ENCODE measurements at regions not wholly inside any gene's neighbourhood (a gene's known extent, or its start where the extent isn't known, plus 50 kb on each side); places are given as distances from the start of the nearest gene placed in this dataset.

DNA sequence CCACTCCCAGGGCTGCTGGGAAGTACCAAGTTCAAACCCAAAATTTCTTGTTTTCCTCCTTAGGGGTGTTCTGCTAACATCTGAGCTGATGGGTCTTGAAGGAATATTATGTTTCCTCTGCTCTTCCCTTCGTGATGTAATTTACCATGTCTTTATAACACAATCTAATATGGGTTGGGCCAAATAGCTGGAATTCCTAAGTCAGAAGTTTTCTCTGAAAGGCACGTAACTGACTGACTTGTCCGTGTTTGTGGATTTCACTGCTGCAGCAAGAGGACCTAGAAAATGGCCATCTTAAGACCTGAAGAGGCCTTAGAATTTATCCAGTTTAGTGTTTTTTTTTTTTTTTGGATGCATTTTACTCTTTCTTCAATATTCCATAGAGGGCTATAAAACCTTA is 256.7 kb downstream of the DCDC2C start:
- DNase-seq (ENCODE audit: low spot score), result no peak

DNA sequence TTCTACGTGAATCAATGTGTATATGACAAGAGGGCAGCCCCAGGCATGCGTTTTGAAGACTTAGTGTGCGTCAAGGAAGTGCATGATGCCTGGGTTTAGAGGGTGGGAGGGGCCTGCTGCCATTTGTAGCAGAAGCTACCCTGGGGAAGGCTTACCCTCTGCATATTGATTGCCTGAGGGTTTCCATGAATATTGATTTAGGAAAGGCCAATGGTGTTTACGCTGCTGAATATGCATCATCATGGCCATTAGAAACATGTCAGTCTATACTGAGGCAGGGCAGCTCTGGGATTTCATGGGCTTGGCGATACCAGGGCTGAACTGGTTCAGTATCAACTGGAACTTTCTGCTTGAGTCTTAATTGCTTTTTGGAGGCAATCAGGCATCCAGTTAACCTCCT is 259.3 kb downstream of the DCDC2C start:
- no peak for DNase-seq (ENCODE audit: low spot score)

DNA sequence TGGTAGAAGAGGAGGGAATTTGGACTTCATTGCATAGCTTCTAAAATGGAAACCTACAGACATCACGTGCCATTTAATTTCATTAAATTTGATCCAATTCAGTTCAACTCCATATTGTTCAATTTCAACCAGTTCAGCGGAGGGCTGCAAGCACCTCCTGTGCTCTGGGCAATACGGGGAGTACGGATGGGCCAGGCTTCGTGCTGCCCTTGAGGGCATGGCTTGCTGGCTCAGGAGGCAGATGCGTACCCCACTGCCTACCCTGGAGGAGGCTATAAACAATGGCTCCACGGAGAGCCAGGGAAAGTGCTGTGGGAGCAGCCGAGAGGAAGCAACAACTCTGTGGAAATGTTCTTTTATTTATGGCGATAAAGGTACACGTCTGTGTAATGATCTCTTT is 261.8 kb downstream of the DCDC2C start:
- DNase-seq (ENCODE audit: low spot score), result no peak

DNA sequence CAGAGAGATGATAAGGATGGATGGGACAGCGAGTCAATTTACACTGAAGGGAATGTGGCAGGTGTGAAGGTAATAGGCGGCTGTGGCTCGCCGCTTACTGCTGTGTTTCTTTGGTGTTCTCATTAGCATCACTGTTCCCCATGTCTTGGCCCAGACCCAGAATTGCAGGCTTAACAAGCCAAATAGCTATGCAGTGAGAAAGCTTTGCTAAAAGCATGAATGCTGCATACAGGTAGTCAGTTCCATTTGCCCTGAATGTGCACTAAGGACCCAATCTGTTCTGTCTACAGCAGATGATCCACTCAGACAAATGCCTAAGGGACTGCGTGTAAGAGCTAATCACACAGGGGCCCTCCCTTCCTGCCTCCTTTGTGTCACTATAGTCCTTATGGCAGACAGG is 262.6 kb downstream of the DCDC2C start:
- DNase-seq (ENCODE audit: low spot score), result no peak

DNA sequence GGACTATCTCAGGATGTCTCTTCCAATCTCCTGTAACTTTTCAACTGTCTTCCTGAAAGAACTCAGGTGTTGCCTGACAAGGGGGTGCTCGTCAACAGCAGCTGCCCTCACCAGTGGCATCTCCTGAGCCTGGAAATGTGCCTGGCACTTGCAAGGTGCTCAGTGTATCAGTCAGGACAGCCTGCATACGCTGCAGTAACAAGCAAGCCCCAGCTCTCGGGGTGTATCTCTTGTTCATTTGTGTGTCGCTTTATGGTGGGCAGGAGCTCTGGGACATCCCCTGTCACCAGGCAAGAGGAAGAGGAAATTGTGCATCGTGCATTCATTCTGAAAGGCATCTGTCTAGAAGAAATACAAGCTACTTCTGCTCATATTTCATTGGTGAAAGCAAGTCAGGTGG is 263.1 kb downstream of the DCDC2C start:
- no peak for DNase-seq (ENCODE audit: low spot score)

DNA sequence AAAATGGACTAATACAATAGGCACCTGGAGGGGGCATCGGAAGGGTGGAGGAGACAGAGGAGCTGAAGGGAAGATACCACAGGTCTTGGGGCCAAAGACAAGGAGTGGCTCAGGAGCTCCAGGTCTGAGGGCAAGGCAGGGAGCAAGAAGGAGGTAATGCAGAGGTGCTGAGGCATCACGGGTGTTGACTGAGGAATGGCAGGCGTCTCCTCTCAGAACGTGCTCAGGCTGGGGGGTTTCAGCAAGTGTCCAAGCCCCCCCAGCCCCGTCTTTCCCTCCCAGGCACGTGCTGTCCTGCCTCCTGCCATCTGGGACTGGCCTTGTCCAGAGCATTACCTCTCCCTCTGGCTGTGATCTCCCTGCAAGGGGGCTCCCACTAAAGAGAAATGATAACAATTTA is 265.4 kb downstream of the DCDC2C start:
- no peak for DNase-seq (ENCODE audit: low spot score)

DNA sequence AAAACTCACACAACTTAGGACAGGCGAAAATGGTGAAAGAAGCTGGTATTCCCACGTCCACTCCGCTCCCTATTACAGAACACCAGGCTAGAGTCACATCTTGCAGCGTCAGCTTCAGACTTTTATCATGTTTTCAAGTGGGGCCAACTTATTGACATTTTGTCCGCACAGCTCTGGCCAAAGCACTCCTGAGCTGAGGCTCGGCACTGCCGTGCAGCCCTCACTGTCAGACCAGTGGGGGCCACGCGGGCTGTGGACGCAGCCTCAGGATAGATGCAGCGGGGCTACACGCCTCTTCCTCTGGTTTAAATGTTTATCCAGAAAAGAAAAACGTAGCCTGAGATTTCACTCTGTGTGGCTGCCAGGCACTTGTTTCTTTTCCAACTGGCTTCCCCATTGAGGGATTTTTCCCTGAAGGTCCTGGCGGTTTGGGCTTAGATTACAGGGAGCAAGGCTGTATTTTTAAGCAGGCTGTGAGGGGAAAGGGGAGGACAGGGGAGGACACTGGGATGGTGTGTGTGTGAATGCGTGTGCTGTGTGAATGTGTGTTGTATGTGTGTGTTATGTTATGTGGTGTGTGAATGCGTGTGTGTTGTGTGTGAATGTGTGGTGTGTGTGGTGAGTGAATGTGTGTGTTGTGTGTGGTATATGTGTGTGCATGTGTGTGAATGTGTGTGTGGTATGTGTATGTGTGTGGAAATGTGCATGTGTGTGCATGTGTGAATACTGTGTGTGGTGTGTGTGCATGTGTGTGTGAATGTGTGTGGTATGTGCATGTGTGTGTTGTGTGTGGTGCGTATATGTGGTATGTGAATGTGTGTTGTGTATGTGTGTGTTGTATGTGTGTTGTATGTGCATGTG is 267.6 kb downstream of the DCDC2C start:
- DNase-seq (ENCODE audit: low spot score), result no peak

DNA sequence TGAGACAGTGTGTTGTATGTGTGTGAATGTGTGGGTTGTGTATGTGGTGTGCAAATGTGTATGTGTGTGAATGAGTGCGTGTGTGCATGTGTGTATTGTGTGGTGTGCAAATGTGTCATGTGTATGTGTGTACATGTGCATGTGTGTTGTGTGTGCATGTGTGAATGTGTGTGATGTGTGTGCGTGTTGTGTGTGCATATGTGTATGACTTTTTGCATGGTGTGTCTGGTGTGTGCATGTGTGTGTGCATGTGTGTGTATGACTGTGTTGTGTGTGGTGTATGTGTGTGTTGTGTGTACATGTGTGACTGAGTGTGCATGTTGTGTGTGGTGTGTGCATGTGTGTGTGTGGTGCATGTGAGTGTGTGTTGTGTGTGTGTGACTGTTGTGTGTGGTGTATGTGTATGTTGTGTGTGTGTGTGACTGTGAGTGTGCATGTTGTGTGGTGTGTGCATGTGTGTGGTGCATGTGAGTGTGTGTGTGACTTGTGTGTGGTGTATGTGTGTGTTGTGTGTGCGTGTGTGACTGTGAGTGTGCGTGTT is 268.3 kb downstream of the DCDC2C start:
- DNase-seq (ENCODE audit: low spot score), result no peak

DNA sequence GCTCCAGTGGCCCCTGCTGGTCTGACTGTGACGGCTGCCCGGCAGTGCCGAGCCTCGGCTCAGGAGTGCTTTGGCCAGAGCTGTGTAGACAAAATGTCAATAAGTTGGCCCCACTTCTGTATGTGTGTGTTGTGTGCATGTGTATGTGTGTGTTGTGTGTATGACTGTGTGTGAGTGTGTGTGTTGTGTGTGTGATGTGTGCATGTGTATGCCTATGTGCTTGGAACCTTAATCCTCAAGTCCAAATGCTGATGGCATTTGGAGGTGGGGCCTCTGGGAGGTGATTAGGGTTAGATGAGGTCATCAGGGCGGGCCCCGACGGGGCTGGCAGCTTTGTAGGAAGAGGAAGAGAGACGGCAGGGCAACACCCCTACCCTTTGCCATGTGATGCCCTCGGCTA is 269.0 kb downstream of the DCDC2C start:
- DNase-seq (ENCODE audit: low spot score), result no peak

DNA sequence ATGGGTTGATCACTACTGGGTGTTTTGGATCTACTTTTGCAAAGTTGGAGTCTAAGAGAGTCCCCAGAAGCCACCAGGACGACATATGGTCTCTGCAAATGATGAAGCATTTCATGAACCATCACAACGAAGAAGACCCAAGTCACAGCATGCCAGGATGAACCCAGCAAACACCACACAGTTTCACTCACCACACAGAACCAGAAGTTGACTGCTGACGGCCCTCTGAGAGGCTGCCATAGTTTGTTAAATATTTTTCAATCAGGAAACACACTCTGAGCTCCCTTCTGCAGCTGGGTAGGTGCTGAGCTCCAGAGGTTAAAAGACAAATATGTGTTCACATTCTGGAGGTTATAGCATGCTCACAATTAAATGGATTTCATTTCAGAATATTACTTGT is 271.4 kb downstream of the DCDC2C start:
- no peak for DNase-seq (ENCODE audit: low spot score)

DNA sequence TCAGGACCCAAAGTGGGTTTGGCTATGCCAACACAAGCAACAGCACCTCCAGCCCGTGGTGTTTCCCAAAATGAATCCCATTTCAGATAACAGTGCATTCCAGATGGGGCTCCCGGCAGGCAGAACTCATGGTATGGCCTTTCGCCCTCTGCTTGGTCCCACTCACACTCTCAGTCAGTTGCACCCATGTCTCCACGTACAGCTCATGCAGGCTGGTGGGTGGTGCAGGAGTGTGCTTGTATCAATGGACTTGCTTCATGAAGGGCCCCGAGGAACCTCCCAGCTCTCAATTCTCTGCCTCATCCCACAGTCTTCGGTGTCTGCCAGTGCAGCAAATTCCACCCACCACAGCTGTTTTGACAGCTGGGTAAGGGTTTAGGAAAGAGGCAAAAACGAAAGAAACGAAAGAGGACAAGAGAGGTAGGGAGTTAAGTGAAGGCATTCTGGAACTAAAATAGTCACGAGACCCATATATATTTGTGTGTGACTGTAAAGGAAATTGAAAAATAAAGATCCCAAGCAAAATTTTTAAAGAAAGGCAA is 278.1 kb downstream of the DCDC2C start:
- DNase-seq (ENCODE audit: low spot score), result no peak

DNA sequence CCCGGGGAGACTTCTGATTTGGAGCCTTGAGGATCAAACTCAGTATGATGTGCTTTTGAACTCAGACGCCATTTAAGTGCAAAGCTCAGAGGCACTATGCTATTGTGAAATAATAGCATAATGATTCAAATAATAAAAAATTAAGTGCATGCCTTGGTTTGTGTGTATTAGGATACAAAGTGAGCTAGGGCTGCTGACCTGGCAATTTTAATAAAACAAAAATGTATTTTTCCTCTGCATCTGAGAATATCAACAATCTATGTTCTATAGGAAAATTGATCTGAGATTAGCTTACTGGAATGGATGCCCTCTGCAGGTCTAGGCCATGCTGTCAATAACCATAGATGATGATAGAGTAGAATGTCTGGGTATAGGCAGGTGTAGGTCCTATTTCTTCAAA is 278.8 kb downstream of the DCDC2C start:
- DNase-seq (ENCODE audit: low spot score), result no peak

DNA sequence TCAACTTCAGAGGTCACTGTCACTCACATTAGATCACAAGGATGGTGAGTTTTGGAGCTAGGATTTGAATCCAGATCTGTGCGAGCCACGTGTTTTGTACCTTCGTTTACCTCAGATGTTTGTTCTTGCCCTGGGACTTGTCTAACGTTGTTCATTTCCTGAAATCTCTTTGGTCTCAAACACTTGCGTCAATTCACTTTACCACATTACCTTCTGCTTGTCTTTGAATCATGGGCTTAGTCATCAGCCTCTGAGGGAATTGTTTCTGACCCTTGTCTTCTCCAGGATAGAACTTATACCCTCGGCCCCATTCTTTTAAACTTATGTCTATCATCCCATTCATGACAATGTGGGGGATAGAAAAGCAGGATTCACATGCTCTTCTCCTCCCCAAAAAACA is 282.7 kb downstream of the DCDC2C start:
- DNase-seq (ENCODE audit: low spot score), result no peak

DNA sequence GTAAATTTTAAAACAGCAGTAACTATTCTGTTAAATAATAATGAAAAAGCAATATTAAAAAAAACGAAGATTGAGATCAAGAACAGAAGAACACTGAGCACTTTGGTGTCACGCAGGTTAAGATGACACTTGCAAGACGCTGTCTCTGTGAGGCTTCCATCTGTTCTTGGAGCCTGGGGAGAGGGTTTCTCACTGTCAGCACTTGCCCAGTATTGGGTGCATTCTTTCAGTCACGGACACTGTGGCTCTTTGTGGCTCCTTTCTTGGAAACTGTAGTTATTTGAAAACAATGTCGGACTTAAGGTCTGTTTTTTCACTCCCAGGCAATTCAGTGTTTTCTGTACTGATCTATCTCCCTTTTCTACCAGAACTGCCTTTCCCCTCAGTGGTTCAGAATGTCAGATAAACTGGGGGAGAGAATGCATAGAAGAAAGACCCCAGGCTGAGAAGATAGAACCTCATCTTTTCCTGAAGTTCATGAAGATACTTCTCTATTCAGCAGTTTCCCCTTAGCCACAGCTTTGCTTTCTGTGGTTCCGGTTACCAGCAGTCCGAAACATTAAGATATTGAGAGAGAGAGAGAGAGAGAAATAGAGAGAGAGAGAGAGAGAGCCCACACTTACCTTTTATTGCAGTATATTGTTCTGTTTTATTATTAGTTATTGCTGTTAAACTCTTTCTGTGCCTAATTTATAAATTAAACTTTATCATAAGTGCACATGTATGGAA is 283.3 kb downstream of the DCDC2C start:
- no peak for DNase-seq (ENCODE audit: low spot score)

DNA sequence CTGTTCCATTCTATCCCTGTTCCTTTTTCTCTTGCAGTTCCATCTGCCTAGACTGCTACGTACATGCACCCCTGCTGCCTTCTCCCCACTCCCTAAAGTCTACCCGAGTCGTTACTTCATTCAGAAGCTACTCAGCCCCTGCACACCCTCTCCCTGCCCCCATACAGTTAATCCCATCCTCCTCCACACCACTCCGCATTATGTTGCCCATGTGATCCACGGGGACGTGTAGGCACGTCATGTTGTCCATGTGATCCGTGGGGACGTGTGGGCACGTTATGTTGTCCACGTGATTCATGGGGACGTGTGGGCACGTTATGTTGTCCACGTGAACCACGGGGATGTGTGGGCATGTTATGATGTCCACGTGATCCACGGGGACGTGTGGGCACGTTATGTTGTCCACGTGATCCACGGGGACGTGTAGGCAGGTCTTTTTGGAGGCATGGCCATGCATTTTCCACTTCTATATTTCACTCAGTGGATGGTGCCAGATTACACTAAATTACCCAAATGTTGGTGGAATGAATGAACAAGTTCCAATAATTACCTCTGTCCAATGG is 299.5 kb downstream of the DCDC2C start:
- no peak for DNase-seq (ENCODE audit: low spot score)

DNA sequence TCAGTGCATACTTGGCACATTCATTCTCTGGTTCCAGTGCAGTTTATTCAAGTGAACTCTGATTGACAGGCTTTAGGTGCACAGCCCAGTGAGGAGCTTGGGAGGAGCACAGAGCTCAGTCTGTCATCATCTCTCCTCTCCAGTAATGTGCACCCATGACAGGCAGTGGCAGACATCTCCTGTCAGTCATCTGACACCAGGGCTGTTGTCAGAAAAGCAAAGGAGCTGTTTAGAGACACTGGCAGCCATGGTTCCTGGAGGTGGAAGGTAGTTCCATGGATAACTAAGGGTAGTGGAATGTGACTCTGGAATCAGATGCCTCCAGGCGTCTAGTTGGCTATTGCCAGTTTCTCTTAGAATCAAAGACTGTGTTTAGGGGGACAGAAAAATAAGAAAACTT is 308.8 kb downstream of the DCDC2C start:
- DNase-seq (ENCODE audit: low spot score), result no peak

DNA sequence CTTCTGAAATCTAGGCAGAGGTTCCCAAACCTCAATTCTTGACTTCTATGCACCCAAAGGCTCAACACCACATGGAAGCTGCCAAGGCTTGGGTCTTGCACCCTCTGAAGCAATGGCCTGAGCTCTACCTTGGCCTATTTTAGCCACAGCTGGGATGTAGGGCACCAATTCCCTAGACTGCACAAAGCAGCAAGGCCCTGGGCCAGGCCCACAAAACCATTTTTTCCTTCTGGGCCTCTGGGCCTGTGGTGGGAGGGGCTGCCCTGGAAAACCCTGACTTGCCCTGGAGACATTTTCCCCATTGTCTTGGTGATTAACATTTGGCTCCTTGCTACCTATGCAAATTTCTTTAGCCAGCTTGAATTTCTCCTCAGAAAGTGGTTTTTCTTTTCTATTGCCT is 315.2 kb downstream of the DCDC2C start:
- no peak for DNase-seq (ENCODE audit: low spot score)

DNA sequence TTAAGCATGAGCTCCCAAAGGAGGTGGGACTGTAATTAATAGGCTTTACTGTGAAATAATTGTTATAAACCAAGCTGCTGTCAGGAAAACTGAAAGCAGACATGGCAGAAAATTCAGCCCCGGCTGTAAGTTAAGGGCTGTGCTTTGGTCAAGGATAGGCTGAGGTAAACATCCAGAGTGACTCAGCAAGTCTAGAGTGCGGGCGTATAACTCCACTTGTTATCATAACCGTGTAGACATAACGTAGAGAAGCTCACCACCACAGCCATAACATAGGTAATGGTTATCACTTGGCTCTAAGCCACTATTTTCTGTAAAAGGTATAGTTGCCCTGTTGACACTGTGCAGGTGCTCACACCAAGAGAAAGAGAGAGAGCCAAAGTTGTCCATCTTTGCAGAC is 316.8 kb downstream of the DCDC2C start:
- peak; percentile 5 for DNase-seq (ENCODE audit: low spot score)

DNA sequence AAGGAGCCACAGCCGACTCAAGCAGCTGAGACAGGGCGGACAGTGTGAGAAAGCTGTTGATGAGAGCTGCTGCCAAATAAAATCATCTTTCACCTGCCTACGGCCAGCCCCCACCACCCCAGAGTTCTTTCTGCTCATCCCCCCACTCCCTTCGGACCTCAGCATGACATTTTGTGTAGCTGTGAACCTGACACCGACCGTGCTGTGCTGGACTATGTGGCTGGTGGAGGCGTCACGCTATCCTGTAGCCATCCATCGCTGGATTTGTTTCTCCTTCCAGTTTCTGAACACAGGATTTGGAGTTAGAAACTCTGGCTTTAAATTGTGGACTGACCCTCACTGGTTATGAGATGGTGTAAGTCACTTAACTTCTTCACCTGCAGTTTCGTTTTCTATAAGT is 317.3 kb downstream of the DCDC2C start:
- DNase-seq (ENCODE audit: low spot score), result no peak

DNA sequence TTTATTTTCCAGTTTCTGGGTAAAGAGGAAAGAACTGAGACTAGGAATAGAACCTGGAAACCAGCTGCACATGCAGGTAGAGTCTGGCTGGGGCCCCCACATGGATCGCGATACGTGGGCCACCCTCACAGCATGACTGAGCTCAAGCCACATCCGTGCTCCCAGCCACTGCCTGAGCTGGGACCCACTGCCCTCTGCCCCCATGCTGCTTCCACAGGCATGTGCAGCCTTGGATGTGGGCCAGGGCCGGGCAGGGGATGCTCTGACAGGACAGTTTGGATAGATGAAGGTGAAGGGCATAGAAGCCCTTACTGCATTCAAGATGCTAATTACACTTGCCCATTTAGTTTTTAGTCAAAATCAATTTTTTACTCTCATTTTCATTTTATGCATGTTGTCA is 321.2 kb downstream of the DCDC2C start:
- DNase-seq (ENCODE audit: low spot score), result no peak

DNA sequence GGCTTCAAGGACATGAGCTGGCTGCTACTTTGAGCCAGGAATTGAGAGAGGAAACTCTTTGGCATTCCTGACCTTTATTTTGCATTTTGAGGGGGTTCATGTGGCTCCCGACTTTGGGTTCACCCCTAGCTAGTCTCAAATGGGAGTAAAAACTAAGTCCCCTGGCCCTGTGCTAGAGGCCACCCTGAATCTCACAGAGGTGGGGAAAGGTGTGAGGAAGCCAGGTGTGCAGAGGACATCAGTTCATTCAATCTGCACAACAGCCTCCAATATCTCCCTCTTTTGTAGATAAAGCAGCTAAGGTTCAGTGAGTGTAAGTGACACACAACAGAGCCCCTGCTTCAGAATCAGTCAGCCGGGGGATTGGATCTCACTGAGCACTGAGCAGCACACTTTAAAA is 325.7 kb downstream of the DCDC2C start:
- DNase-seq (ENCODE audit: low spot score), result no peak

DNA sequence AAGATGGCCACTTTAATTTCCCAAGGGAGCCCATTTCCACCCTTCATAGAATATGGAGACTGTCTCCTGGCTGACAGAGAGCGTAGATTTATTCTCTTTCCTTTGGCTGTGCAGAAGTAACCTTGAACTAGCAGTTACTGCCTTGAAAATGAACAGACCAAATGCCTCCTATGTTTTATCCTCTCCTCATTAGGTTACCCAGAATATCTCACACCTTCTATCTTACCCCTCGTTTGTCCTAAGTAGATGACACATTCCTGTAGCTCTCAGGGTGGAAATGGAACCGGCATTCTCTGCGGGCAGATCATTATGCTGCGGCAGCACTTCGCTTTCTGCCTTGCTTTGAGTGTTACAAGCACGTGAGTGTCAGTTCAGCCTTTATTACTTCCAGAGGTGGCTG is 336.5 kb downstream of the DCDC2C start:
- no peak for DNase-seq (ENCODE audit: low spot score)
